ENCODE measurements at regions not wholly inside any gene's neighbourhood (a gene's known extent, or its start where the extent isn't known, plus 50 kb on each side); places are given as distances from the start of the nearest gene placed in this dataset.

GRCh38 chr5:152864991-152865390, 459.9 kb upstream of the NMUR2 start:
- no peak for TF ChIP-seq ZBTB7A (IDR thresholded peaks at IDR 0.05; ENCODE audit: low read depth)
- peak; percentile 76 for TF ChIP-seq REST (IDR thresholded peaks at IDR 0.05; ENCODE audit: low read depth)

Data from Ishikawa (cell line).